ENCODE measurements at regions not wholly inside any gene's neighbourhood (a gene's known extent, or its start where the extent isn't known, plus 50 kb on each side); places are given as distances from the start of the nearest gene placed in this dataset.

DNA sequence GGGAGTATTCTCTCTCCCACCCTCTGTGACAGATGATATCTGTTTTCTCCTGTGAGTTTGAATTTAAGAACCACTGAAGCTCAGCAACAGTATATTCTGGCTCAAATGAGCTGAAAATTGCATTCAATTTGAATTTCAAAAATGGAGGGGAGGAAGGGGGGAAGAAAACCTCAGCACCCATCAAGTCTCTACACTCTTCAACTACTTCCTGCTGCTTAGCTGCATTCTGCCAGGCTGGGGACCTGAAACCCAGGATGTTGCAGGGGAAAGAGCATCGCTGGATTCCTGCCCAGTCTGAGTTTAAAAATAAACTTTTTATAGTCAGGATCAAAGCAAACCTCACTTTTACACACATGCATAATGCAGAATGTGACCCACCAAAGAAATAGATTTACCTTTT is 214.3 kb upstream of the ESRRG start:
- Mint-ChIP-seq H3K4me1 (ENCODE audit: unreplicated experiment) (no peaks in the 10 kb centered on the region), H3K4me3 (ENCODE audit: unreplicated experiment) (no peak overlapping the region), H3K9me3 (ENCODE audit: unreplicated experiment) (no peaks in the 10 kb centered on the region), H3K36me3 (ENCODE audit: unreplicated experiment) (no peaks in the 10 kb centered on the region), H3K27me3 (ENCODE audit: unreplicated experiment) (no peaks in the 10 kb centered on the region), H3K27ac (ENCODE audit: unreplicated experiment) (no peak overlapping the region)
- no peak for DNase-seq (ENCODE audit: extremely low spot score, unreplicated experiment)
- TF ChIP-seq, protein P1, sequence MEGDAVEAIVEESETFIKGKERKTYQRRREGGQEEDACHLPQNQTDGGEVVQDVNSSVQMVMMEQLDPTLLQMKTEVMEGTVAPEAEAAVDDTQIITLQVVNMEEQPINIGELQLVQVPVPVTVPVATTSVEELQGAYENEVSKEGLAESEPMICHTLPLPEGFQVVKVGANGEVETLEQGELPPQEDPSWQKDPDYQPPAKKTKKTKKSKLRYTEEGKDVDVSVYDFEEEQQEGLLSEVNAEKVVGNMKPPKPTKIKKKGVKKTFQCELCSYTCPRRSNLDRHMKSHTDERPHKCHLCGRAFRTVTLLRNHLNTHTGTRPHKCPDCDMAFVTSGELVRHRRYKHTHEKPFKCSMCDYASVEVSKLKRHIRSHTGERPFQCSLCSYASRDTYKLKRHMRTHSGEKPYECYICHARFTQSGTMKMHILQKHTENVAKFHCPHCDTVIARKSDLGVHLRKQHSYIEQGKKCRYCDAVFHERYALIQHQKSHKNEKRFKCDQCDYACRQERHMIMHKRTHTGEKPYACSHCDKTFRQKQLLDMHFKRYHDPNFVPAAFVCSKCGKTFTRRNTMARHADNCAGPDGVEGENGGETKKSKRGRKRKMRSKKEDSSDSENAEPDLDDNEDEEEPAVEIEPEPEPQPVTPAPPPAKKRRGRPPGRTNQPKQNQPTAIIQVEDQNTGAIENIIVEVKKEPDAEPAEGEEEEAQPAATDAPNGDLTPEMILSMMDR (IDR thresholded peaks at IDR 0.05) = no peak

DNA sequence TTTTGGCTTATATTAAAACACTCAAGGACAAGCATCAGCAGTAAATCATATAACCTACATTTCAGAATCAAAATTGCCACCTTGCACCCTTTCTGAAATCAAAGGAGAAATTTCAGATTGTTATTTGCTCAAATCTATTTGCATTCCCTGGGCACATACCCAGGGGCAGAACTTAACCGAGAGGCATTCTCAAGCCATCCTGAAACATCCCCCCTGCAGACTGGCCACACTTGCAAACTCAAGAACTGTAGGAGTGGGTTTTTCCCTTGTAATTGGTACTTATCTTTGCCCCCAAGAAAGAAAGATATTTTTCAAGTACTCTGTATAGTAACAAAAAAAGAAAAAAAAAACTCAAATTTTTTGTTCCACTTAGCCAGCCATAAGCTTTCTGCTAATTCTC is 213.6 kb upstream of the ESRRG start:
- H3K4me1 Mint-ChIP-seq (ENCODE audit: unreplicated experiment) = no peaks in the 10 kb centered on the region
- DNase-seq (ENCODE audit: extremely low spot score, unreplicated experiment) = no peak
- H3K9me3 Mint-ChIP-seq (ENCODE audit: unreplicated experiment) = no peaks in the 10 kb centered on the region
- H3K27ac Mint-ChIP-seq (ENCODE audit: unreplicated experiment) = no peak overlapping the region
- H3K36me3 Mint-ChIP-seq (ENCODE audit: unreplicated experiment) = no peaks in the 10 kb centered on the region
- H3K4me3 Mint-ChIP-seq (ENCODE audit: unreplicated experiment) = no peak overlapping the region
- TF ChIP-seq, protein P1 (IDR thresholded peaks at IDR 0.05) = no peak
- H3K27me3 Mint-ChIP-seq (ENCODE audit: unreplicated experiment) = no peaks in the 10 kb centered on the region

DNA sequence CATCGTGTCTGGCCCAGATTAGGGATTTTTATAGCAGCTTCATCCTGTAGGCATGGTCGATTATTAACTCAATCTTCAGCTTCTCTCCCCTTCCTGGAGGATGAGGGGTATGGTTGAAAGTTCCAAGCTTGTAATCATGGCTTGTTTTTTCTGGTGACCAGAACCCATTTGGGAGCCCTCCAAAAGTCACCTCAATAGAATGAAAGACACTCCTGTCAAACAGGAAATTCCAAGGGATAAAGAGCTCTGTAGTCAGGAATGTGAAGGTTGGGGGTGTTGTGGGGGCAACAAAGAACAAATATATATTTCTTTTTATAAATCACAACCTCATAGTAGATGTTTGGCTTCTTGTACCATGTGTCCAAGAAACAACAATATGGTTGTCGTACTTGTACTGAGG is 212.7 kb upstream of the ESRRG start:
- H3K4me1 Mint-ChIP-seq (ENCODE audit: unreplicated experiment) = no peaks in the 10 kb centered on the region
- no peaks in the 10 kb centered on the region for H3K36me3 Mint-ChIP-seq (ENCODE audit: unreplicated experiment)
- H3K9me3 Mint-ChIP-seq (ENCODE audit: unreplicated experiment) = no peaks in the 10 kb centered on the region
- no peaks in the 10 kb centered on the region for H3K27me3 Mint-ChIP-seq (ENCODE audit: unreplicated experiment)
- no peak overlapping the region for H3K27ac Mint-ChIP-seq (ENCODE audit: unreplicated experiment)
- TF ChIP-seq, protein P1 (IDR thresholded peaks at IDR 0.05) = no peak
- H3K4me3 Mint-ChIP-seq (ENCODE audit: unreplicated experiment) = no peak overlapping the region
- no peak for DNase-seq (ENCODE audit: extremely low spot score, unreplicated experiment)

DNA sequence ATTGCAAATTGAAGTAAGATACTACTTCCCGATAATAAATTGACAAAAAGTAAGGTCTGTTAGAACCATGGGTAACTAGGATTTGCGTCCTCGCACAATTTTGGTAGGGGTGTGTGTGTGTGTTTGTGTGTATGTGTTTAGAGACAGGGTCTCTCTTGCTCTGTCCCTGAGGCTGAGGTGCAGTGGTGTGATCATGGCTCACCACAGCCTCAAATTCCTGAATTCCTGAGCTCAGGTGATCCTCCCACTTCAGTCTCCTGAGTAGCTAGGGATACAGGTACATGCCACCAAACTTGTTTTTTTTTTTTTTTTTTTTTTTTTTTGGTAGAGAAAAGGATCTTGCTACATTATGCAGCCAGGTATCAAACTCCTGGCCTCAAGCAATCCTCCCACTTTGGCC is 209.2 kb upstream of the ESRRG start:
- Mint-ChIP-seq H3K27me3 (ENCODE audit: unreplicated experiment) (no peaks in the 10 kb centered on the region), H3K9me3 (ENCODE audit: unreplicated experiment) (no peaks in the 10 kb centered on the region), H3K4me1 (ENCODE audit: unreplicated experiment) (no peaks in the 10 kb centered on the region), H3K27ac (ENCODE audit: unreplicated experiment) (no peak overlapping the region), H3K36me3 (ENCODE audit: unreplicated experiment) (no peaks in the 10 kb centered on the region), H3K4me3 (ENCODE audit: unreplicated experiment) (no peak overlapping the region)
- DNase-seq (ENCODE audit: extremely low spot score, unreplicated experiment) = no peak
- TF ChIP-seq, protein P1 (IDR thresholded peaks at IDR 0.05) = no peak

DNA sequence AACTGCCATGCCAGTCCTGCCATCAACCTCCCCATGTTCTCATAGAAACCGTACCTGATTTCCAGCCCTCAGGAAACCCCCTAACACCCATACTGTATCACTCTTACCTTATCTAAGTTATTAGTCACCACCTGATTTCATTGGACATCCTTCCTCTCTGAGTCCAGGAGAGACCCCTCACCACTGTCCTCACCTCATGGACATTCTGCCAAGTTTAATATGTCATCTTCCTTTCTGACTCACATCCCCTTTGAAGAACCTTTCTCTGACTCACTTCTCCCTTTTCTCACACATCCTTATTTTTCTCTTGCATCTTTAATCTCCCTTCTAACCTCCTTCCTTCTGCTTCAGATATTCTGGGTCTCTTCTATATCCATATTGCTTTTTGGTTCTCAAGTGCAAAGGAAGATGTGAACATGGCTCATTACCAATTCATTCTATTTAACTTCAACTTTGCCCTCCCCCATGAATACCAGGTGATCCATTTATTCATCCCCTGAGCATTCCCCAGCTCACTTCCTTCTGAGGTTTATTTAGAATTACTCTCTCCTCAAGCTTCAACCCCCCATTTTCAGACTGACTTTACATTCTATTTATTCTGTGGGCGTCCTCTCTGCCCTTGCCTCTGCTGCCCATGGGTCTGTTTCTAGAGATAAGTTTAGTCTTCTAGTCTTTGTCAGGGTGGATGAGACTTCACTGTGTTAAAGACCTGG is 206.8 kb upstream of the ESRRG start:
- Mint-ChIP-seq H3K4me3 (ENCODE audit: unreplicated experiment) (no peak overlapping the region), H3K4me1 (ENCODE audit: unreplicated experiment) (no peaks in the 10 kb centered on the region), H3K36me3 (ENCODE audit: unreplicated experiment) (no peaks in the 10 kb centered on the region), H3K9me3 (ENCODE audit: unreplicated experiment) (no peaks in the 10 kb centered on the region), H3K27ac (ENCODE audit: unreplicated experiment) (no peak overlapping the region), H3K27me3 (ENCODE audit: unreplicated experiment) (no peaks in the 10 kb centered on the region)
- TF ChIP-seq, protein P1 (IDR thresholded peaks at IDR 0.05) = no peak
- DNase-seq (ENCODE audit: extremely low spot score, unreplicated experiment) = no peak

Data from osteocyte (in vitro differentiated cells).